Uterus (tissue), 3 donors: ENCODE measurements at regions not wholly inside any gene's neighbourhood (a gene's known extent, or its start where the extent isn't known, plus 50 kb on each side); places are given as distances from the start of the nearest gene placed in this dataset.

ENCODE experiments used
- DNase-seq, 2 donors: peaks; one replicate each; pipeline ENCODE4 v3.0.0-alpha.2; 2019 to 2020
- H3K27ac ChIP-seq, 2 donors: fragments of 200-600 bp; sonication (generic); 1 replicate in 1 of 2; 2 replicates in 1 of 2; pipeline ENCODE4 v1.5.1; 2016 to 2018
- H3K27me3 ChIP-seq, 2 donors: fragments of 200-600 bp; sonication (generic); one replicate each; pipeline ENCODE4 v1.5.1; 2018 to 2019; ENCODE audit warnings: control low read depth in 1 of 2
- H3K36me3 ChIP-seq, 2 donors: fragments of 200-600 bp; sonication (generic); one replicate each; pipeline ENCODE4 v1.5.1; 2019; ENCODE audit warnings: control low read depth in 1 of 2
- H3K4me1 ChIP-seq, 2 donors: fragments of 200-600 bp; sonication (generic); one replicate each; pipeline ENCODE4 v1.5.1; 2018 to 2019; ENCODE audit warnings: control low read depth in 1 of 2
- H3K4me3 ChIP-seq, 2 donors: fragments of 200-600 bp; sonication (generic); 1 replicate in 1 of 2; 2 replicates in 1 of 2; pipeline ENCODE4 v1.5.1; 2018 to 2019; ENCODE audit warnings: mild to moderate bottlenecking in 1 of 2
- H3K9me3 ChIP-seq, 2 donors: fragments of 200-600 bp; sonication (generic); one replicate each; pipeline ENCODE4 v1.5.1; 2019; ENCODE audit warnings: control low read depth in 1 of 2
- POLR2A ChIP-seq, 2 donors: fragments of 450-650 bp; IDR thresholded peaks; one replicate each; pipeline ENCODE4 v1.6.1; 2016; ENCODE audit warnings: antibody characterized with exemption in 2 of 2, mild to moderate bottlenecking in 1 of 2, moderate library complexity in 1 of 2
- intact Hi-C: fragments of 100-400 bp; cut with DNase I; formaldehyde crosslinking; loops from one replicate; pipeline ENCODE4 v1.15.1; 2023; ENCODE audit warnings: low total_unique reads
- TF ChIP-seq, protein P1 (sequence below), 4 experiments: fragments of 200-600 bp in 2 of 4; fragments of 450-650 bp in 2 of 4; sonication (generic) in 2 of 4; IDR thresholded peaks; one replicate each; pipeline ENCODE4 v1.5.1; 2016 to 2019; ENCODE audit warnings: antibody characterized with exemption in 4 of 4, mild to moderate bottlenecking in 2 of 4, moderate library complexity in 1 of 4
- donor health status: DM: yes; HTN: yes; CAD: no.

GRCh38 chr3:139756529-139757103 lies 78.8 kb upstream of the NMNAT3 start:
- H3K9me3 ChIP-seq, result no peaks in the 10 kb centered on the region
- no peak overlapping the region for H3K27ac ChIP-seq
- DNase-seq, result no peak
- intact Hi-C loops, result no loop called here
- no peaks in the 10 kb centered on the region for H3K27me3 ChIP-seq
- no peaks in the 10 kb centered on the region for H3K4me1 ChIP-seq
- H3K36me3 ChIP-seq, result no peaks in the 10 kb centered on the region
- no peak for TF ChIP-seq POLR2A (IDR thresholded peaks at IDR 0.05)
- no peak overlapping the region for H3K4me3 ChIP-seq

DNA sequence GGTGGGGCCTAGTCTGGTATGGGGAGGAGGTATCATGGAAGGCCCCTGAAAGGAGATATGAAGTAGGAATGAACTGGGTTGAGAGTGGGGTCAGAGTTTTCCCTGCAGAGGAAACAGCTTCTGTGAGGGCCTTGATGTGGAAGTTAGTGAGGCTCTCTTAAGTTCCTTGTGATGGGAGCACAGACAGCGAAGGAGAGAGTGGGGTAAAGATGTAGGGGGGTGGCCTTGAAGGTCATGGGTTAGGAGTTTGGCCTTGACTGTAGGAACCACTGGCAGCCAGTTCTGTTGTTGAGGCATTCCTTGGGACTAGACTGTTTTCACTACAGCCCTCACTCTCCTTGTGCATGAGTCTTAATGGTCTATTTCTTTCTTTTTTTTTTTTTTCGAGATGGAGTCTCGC lies 77.8 kb upstream of the NMNAT3 start:
- Histone ChIP-seq H3K27ac (no peak overlapping the region), H3K9me3 (peaks cover 0 to 4% of the 10 kb centered on the region in 2 donors), H3K36me3 (no peaks in the 10 kb centered on the region), H3K4me1 (no peaks in the 10 kb centered on the region), H3K4me3 (no peak overlapping the region), H3K27me3 (no peaks in the 10 kb centered on the region)
- intact Hi-C loops, result no loop called here
- no peak for DNase-seq
- no peak for TF ChIP-seq POLR2A (IDR thresholded peaks at IDR 0.05)
- TF ChIP-seq, protein P1, sequence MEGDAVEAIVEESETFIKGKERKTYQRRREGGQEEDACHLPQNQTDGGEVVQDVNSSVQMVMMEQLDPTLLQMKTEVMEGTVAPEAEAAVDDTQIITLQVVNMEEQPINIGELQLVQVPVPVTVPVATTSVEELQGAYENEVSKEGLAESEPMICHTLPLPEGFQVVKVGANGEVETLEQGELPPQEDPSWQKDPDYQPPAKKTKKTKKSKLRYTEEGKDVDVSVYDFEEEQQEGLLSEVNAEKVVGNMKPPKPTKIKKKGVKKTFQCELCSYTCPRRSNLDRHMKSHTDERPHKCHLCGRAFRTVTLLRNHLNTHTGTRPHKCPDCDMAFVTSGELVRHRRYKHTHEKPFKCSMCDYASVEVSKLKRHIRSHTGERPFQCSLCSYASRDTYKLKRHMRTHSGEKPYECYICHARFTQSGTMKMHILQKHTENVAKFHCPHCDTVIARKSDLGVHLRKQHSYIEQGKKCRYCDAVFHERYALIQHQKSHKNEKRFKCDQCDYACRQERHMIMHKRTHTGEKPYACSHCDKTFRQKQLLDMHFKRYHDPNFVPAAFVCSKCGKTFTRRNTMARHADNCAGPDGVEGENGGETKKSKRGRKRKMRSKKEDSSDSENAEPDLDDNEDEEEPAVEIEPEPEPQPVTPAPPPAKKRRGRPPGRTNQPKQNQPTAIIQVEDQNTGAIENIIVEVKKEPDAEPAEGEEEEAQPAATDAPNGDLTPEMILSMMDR (IDR thresholded peaks at IDR 0.05), result no peak

DNA sequence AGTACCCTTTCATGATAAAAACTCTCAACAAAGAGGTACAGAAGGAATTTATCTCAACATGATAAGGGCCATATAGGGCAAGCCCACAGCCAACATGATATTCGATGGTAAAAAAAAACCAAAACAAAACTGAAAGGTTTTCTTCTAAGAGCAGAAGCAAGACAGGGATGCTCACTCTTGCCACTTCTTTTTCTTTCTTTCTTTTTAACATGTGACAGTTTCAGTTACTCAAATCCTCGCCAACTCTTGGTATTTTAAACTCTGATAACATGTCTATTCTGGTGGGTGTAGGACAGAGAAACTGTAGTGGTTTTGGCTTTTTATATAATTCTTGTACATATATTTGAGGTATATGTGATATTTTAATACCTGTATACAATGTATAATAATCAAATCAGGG lies 74.0 kb upstream of the NMNAT3 start:
- H3K4me3 ChIP-seq, result no peak overlapping the region
- no peak for TF ChIP-seq POLR2A (IDR thresholded peaks at IDR 0.05)
- TF ChIP-seq, protein P1 (IDR thresholded peaks at IDR 0.05), result no peak
- H3K9me3 ChIP-seq, result peaks cover 0 to 15% of the 10 kb centered on the region in 2 donors
- H3K4me1 ChIP-seq, result no peaks in the 10 kb centered on the region
- H3K27ac ChIP-seq, result no peak overlapping the region
- H3K36me3 ChIP-seq, result no peaks in the 10 kb centered on the region
- no peaks in the 10 kb centered on the region for H3K27me3 ChIP-seq
- DNase-seq, result no peak
- intact Hi-C loops, result no loop called here

- no peaks in the 10 kb centered on the region for H3K27me3 ChIP-seq
- intact Hi-C loops, result no loop called here
- no peak for DNase-seq
- H3K36me3 ChIP-seq, result no peaks in the 10 kb centered on the region
- H3K4me3 ChIP-seq, result no peak overlapping the region
- no peak overlapping the region for H3K27ac ChIP-seq
- TF ChIP-seq POLR2A (IDR thresholded peaks at IDR 0.05), result no peak
- TF ChIP-seq, protein P1 (IDR thresholded peaks at IDR 0.05), result no peak
- H3K9me3 ChIP-seq, result peaks cover 0 to 15% of the 10 kb centered on the region in 2 donors
- no peaks in the 10 kb centered on the region for H3K4me1 ChIP-seq
These were observed 68.7 kb upstream of the NMNAT3 start for GRCh38 chr3:139746481-139746880.

GRCh38 chr3:139745831-139746230 lies 68.1 kb upstream of the NMNAT3 start:
- Histone ChIP-seq H3K27ac (no peak overlapping the region), H3K4me3 (no peak overlapping the region), H3K9me3 (peaks cover 0 to 14% of the 10 kb centered on the region in 2 donors), H3K36me3 (no peaks in the 10 kb centered on the region), H3K27me3 (no peaks in the 10 kb centered on the region), H3K4me1 (no peaks in the 10 kb centered on the region)
- TF ChIP-seq POLR2A (IDR thresholded peaks at IDR 0.05), result no peak
- TF ChIP-seq, protein P1 (IDR thresholded peaks at IDR 0.05), result no peak
- intact Hi-C loops, result no loop called here
- DNase-seq, result no peak

DNA sequence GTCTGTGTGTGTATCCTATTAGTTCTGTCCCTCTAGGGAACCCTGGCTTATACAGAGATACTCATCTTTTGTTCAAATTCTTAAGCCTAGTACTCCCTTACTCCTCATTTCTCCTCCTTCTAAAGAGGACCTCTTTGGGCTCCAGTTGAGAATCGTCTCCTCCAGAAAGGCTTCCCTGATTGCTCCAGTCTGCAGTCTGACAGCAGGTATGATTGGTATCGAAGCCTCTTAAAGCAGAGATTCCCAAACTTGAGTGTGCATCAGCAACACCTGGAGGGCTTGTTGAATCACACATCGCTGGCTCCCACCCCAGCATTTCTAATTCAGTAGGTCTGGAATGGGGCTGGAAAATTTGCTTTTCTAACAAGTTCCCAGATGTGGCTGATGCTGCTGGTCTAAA lies 60.9 kb upstream of the NMNAT3 start:
- H3K4me1 ChIP-seq, result no peaks in the 10 kb centered on the region
- no peaks in the 10 kb centered on the region for H3K27me3 ChIP-seq
- intact Hi-C loops, result no loop called here
- no peaks in the 10 kb centered on the region for H3K36me3 ChIP-seq
- no peak for DNase-seq
- H3K27ac ChIP-seq, result no peak overlapping the region
- H3K4me3 ChIP-seq, result no peak overlapping the region
- no peaks in the 10 kb centered on the region for H3K9me3 ChIP-seq
- TF ChIP-seq POLR2A (IDR thresholded peaks at IDR 0.05), result no peak
- TF ChIP-seq, protein P1 (IDR thresholded peaks at IDR 0.05), result no peak
